ENCODE measurements at regions not wholly inside any gene's neighbourhood (a gene's known extent, or its start where the extent isn't known, plus 50 kb on each side); places are given as distances from the start of the nearest gene placed in this dataset.

- TF ChIP-seq POLR2AphosphoS5 (IDR thresholded peaks at IDR 0.05; ENCODE audit: low read depth, low read length): no peak
- no peak for TF ChIP-seq POLR2A (IDR thresholded peaks at IDR 0.05; ENCODE audit: low read depth, low read length)
- no peak for TF ChIP-seq TAF1 (IDR thresholded peaks at IDR 0.05; ENCODE audit: borderline replicate concordance, low read depth, low read length)
Observed at GRCh38 chr3:177437513-177438337, 240.4 kb upstream of the TBL1XR1 start.
